NCI-H2029 (cell line): ENCODE measurements at regions not wholly inside any gene's neighbourhood (a gene's known extent, or its start where the extent isn't known, plus 50 kb on each side); places are given as distances from the start of the nearest gene placed in this dataset.
"Not testable (repeated sequence)": the region's sequence is repeated elsewhere in the genome, so short reads cannot be mapped to it uniquely, and the experiment has no call there.

Experiments
- DNase-seq: peaks from one replicate; lab custom pipeline; 2025; lab: John Stamatoyannopoulos, UW

- DNase-seq, result not testable (repeated sequence)
Observed at GRCh38 chr2:176922545-176922944, 290.0 kb upstream of the HNRNPA3 start.

- no peak for DNase-seq
Observed at GRCh38 chr2:176923205-176923604, 289.4 kb upstream of the HNRNPA3 start.

- DNase-seq, result no peak
Observed at GRCh38 chr2:176924909-176925534, 287.6 kb upstream of the HNRNPA3 start.

DNA sequence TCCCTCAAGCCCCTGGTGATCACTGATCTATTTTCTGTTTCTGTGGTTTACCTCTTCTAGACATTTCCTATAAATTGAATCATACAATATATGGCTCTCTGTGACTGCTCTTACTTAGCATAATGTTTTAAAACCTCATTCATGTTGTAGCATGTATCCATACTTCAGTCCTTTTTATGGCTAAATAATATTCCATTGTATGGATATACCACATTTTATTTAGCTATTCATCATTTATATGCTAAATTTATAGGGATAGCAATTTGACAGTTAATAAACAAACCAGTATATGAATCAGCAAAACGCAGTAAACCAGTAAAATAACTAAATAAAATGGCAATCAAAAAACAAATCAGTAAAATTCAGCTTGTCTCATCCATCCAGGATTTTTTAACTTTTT lies 286.1 kb upstream of the HNRNPA3 start:
- no peak for DNase-seq

GRCh38 chr2:176929387-176929786 lies 283.2 kb upstream of the HNRNPA3 start:
- DNase-seq, result not testable (repeated sequence)

DNA sequence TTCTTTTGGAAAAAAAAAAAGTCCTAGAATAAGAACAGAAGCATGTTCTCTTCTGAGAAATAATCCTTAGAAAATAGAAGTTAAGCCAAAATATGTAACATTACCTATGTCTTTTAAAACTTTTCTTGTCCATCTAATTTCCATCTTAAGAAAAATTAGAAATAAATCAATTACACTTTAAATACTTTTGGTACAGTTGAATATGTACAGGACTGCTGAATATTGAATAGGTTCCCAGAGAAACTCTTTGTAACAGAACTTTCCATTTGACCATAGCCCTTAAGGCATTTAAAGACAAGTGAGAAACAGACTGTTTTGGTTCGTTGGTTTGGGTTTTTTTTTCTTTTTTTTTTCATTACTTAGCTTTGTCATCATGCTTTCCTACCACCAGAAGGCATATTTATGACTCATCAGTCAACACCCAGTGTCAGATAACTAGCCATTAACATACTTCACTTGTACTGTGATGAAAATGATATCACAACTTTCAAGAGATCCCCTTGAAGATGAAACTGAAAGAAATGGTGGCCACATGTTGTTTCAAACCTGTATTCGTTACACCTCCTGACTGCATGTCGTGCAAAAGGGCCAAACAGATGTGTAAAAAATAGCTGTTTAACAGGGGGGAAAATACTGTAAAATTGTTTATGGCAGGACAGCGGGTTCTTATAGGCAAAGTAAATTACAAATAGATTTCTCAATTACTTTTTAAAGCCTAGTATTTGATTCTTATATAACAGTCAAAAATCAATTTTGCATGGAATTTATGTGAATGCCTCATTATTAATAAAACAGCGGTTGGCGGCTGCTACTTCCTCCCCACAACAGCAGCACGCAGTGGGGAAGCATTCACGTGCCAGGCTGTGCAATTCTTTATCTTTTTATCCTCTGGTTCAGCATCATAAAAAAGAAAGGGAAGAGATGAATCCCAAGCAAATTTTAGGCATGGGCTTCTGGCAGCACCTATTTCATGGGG lies 280.7 kb upstream of the HNRNPA3 start:
- peak; percentile 16 for DNase-seq

DNA sequence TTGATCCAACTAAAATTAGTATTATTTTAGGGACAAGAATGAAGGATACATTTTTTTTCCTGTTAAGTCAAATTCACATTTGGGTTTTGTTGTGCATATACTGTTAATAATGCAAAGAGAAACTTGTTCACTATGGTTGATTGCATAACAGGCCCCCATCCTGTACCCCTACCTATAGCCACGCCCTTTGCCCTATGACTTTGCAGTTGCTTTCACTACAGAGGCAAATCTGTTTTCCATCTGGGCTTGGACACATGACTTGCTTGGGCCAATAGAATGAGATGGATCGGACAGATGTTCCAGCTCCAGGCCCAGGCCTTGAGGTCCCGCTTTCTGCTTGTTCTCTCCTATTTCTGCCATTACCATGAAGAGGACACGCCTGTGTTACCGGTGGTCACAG lies 278.5 kb upstream of the HNRNPA3 start:
- no peak for DNase-seq

GRCh38 chr2:176934869-176935415 lies 277.7 kb upstream of the HNRNPA3 start:
- no peak for DNase-seq

DNA sequence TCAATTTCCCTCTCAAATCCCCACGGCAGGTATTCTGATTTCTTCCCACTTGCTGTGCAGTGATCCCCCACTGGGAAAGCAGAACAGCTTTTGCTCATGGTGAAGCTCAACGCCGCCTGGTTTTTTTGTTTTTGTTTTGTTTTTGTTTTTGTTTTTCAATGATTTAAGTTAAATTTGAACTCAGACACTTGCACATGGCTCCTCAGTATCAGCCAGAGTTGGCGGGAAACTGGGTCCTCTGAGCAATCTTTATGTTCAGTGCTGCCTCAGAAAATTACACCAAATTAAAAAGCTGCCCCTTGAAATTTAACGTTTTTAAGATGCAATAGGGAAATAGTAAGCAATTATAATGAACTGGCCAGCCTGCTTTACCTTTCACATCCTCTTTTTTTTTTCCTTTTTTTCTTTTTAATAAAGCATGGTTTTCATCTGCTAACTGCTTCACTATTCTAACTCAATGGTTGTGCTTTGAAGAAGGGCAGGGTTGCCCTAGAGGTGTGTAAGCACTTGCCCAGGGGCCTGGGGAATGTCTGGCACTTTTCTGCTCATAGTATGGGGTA lies 277.0 kb upstream of the HNRNPA3 start:
- DNase-seq, result no peak

DNA sequence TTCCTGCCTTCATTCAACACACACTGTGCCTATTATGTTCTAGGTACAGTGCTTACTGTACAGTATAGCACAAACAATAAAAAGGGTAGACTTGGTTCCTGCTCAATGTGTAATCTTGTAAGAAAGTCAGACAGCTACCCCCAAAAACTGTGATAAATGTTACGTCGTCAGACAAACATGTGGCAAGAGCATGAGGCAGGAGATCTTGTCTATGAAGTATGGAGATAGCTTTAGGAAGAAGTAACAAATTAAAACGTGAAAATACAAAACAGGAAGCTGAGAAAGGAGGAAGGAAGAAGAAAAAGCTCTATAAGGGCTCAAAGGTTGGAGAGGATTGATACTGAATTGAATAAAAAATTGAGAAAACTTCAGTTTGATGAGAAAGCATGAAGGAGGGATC lies 276.2 kb upstream of the HNRNPA3 start:
- no peak for DNase-seq

DNA sequence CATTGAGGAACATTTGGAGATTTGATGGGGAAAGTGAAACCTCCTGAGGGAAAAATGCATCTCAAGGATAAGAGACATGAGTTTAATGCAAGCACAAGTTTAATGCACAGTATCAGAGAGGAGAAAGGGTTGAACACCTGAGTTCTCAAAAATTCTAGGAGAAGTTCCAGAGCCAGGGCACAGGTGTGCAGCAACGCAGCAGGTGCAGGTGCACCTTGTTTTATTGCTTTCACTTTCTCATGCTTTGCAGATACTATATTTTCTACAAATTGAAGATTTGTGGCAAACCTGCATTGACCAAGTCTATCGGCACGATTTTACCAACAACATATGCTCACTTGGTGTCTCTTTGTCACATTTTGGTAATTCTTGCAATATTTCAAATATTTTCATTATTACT lies 267.6 kb upstream of the HNRNPA3 start:
- DNase-seq, result no peak

GRCh38 chr2:176947754-176948153 lies 264.8 kb upstream of the HNRNPA3 start:
- no peak for DNase-seq

DNA sequence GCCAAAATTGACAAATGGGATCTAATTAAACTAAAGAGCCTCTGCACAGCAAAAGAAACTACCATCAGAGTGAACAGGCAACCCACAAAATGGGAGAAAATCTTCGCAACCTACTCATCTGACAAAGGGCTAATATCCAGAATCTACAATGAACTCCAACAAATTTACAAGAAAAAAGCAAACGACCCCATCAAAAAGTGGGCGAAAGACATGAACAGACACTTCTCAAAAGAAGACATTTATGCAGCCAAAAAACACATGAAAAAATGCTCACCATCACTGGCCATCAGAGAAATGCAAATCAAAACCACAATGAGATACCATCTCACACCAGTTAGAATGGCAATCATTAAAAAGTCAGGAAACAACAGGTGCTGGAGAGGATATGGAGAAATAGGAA lies 261.4 kb upstream of the HNRNPA3 start:
- DNase-seq, result not testable (repeated sequence)

- no peak for DNase-seq
Observed at GRCh38 chr2:176956791-176957190, 255.8 kb upstream of the HNRNPA3 start.

DNA sequence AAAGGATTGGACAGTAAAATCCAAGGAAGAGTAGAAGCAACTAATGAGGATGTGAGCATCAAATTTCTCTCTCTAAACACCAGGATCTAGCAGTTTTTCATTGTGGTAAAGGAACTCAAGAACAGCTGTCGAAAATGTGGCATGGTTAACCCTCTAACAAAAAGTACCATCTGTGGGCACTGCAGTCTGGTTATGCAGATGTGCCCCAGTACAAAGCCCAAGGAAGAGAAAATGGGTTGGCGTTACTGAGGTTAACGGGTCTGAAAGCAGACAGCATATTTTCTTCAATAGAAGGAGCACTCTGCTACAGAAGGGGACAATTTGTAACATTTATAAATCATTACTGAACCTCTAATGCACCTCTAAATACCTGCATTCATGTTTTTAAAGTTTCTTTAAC lies 253.0 kb upstream of the HNRNPA3 start:
- no peak for DNase-seq

DNA sequence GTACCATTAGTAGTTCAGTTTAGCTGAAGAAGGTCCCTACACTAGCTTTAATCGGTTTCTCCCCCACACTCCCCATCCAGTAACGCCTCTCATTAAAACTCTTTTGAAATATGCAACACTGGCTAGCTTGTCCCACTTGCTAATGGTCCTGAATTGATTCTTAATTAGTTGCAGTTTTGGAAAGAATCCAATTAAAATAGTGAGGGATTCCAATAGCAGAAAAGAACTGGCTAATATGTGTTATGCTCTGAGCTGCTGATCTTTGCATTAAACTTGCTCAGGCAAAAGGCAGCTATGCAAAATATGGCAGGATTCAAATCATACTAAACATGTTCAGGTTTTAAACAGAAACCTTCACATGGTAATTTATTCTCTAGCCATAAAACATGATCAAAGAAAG lies 252.5 kb upstream of the HNRNPA3 start:
- DNase-seq, result no peak

- no peak for DNase-seq
Observed at GRCh38 chr2:176960736-176961520, 251.7 kb upstream of the HNRNPA3 start.

DNA sequence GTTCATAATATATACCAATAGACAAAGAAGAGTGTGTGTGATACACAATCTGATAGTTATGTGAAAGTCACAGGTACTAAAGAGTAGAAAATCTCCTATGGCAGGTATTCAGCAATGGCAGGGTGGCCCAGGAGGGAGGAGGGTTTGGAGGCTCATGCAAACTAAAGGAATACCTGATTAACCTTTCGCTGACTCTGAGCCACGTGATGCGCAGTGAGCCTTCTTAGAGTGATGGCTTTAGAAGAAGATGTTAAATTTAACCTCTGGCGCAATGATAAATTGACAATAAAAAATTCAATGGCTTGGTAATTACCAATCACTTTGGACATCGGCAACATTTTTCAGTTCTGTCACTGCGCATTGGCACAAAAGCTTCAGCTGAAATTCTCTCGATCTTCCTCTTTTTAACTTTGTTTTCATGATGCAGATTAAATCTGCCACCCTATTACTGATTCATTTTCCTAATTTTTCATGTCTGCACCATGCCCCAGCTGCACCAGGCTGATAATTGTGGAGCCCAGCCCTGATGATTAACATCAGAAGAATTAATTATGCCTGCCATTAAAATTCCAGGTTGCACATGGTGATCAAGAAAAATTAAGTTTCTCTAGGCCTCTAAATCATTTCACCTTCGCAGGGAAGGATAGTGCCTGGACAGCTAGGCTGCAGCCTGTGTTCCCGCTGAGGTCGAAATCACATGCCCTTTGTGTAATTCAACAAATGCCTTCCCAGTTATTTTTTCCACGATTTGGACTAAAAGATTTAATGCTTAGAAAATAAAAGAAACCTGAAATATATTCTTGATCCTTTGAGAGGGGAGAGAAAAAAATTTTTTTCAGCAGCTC lies 250.6 kb upstream of the HNRNPA3 start:
- no peak for DNase-seq

DNA sequence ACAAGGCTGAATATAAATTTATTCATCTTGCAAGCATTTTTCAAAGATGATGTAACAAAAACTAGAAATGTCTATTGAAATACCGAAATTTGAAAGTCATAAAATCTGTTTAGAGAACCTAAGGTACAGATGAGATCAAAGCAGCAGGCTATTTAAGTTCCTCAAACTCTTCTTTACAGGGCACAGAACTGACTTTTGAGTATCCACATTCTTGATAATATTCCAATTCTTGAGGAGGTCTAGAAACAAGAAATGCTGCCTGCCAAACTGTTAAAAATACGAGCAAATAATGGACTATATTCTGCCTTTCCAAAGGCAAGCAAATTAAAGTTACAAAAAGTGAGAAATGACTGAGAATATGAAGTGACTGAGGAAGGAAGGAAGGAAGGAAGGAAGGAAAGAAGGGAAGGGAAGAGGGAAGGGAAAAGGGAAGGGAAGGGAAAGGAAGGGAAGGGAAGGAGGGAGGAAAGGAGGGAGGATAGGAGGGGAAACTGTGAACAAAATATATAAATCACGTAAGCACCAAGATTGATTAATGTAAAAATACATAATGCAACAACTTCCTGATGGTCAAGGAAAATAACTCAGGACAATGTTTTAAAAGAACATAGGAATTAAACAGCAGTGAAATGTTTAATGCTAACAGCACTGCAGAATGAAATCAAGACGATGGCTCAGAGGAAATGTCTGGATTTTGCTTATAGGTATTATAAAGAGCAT lies 248.9 kb upstream of the HNRNPA3 start:
- no peak for DNase-seq

GRCh38 chr2:176967911-176968450 lies 244.6 kb upstream of the HNRNPA3 start:
- DNase-seq, result no peak
